GM21717 (cell line): ENCODE measurements at regions not wholly inside any gene's neighbourhood (a gene's known extent, or its start where the extent isn't known, plus 50 kb on each side); places are given as distances from the start of the nearest gene placed in this dataset.

Experiments
- ATAC-seq: cut with Tn5 transposase; IDR thresholded peaks from one replicate; pipeline ENCODE4 v1.9.1; 2021; ENCODE audit warnings: mild to moderate bottlenecking, moderate library complexity; ENCODE audit not compliant: unreplicated experiment

DNA sequence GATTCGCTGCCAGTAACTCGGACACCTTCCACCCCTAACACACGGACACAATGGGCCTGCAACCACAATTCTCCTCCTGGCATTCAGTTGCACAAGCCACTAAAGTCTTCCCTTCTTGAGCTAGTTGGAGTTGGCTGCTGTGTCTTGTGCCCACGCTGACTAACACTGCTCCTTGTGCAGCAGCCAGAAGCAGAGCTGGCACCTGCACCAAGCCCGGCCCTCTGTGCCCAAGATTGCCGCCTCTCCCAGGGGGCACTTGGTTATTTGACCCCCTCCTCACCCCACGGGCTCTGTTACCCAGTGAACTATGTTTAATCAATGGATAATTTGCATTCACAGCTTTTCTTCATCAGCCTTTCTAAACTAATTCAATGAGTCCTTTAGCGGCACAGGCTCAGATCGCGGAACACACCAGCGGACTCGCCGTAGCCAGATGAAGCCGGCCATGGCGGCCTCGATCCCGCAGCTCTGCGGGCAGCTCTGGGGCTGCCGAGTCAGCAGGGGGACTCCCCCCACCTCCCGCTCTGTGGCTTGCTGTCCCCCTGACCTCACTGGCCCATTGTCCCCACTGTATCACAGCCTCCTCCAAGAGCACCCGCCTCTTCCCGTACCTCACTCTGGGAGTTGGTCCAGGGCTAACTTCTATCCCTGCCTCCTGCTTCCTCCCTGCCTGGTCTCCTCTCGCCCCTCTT lies 94.8 kb upstream of the AFDN start:
- no peak for ATAC-seq

DNA sequence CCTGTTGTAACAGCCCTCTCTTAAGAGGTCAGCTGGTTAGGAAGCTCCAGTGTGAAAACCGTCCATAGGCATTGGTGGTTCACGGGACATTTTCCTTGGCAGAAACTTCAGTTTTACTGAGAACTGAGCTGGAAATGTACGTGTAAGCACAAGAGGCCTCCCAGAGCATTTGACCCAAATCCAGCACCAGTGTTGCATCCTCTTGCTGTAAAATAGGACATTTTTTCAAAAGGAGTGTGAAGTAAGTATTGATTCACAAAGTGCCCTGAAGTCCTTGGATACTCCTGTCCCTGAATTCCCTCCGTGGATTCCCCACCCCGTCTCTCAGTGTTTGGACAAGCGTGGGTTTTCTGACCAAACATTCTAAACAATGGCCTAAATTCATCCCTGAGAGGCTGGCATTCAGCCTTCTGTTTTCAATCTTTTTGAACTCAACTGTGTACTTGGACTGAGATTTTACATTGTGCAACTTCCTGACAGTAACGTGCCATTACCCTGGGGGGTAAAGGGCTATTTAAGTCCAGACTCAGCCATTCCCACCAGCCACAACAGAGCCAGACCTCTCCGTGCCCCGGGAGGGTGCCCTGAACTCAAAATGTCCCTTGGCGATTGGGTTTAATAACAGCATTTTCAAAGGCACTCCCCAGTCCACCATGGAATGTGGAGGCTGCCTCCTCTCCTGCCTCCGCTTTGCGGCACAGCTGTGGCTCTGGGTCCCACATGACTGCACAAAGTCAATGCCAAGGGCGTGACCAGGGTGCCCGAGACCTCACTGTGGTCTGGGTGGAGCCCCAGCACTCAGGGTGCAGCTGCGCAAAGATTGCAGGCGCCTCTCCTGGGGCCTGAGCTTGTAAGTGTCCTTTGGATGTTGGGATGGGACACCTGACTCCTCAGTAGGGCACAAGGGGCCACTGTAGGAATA lies 92.7 kb upstream of the AFDN start:
- ATAC-seq = no peak

DNA sequence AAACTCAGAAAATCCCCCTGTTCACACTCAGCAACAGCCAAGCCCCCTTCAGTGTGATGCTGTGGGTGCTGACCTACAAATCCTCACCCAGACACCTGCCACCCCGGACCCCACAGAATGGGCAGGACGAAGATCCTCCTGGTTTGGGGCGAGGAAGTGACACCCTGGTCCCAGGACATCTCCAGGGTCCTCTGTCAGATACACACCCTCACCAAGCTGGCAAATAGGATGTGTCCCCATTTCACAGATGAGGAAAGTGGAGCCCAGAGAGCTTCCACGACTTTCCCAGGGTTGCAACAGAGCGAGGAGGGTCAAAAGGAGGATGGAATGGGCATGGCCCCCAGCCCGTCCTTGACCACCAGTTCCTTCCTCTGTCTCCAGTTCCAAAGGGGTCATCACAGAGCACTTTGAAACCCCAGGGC lies 92.0 kb upstream of the AFDN start:
- ATAC-seq = no peak

DNA sequence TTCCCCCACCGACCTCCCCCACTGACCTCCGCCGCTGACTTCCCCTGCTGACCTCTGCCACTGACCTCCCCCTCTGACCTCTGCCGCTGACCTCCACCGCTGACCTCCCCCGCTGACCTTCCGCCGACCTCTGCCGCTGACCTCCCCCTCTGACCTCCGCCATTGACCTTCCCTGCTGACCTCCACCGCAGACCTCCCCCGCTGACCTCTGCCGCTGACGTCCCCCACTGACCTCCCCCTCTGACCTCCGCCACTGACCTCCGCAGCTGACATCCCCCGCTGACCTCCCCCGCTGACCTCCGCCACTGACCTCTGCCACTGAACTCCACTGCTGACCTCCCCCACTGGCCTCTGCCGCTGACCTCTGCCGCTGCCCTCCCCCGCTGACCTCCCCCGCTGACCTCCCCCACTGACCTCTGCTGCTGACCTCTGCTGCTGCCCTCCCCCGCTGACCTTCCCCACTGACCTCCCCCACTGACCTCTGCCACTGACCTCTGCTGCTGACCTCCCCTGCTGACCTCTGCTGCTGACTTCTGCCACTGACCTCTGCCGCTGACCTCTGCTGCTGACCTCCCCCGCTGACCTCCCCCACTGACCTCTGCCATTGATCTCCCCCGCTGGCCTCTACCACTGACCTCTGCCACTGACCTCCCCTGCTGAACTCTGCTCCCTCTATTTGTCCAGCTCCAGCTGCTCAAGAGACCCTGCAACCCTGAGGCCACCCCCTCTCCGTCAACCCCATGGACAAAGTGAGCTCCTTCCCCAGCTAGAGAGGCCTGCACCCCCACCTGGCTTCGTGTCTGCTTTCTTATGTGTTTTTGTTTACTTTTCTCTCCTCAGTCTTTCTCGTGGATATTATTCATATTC lies 91.4 kb upstream of the AFDN start:
- ATAC-seq = no peak

DNA sequence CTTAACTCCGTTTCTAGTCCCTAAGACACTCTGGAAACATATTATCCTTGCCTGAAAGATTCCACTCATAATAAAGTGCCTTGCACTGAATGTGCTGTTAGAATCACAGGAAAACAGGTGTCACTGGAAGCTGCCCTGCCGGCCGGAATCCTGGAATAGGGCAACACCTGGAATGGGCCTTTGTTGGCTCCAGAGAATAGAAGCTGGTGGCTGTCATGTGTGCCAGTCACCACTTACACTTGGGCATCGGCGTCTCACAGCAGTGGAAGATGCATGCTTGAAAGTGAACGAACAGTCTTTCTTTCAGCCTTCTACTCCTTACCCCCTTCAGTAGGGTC lies 90.8 kb upstream of the AFDN start:
- ATAC-seq = no peak

DNA sequence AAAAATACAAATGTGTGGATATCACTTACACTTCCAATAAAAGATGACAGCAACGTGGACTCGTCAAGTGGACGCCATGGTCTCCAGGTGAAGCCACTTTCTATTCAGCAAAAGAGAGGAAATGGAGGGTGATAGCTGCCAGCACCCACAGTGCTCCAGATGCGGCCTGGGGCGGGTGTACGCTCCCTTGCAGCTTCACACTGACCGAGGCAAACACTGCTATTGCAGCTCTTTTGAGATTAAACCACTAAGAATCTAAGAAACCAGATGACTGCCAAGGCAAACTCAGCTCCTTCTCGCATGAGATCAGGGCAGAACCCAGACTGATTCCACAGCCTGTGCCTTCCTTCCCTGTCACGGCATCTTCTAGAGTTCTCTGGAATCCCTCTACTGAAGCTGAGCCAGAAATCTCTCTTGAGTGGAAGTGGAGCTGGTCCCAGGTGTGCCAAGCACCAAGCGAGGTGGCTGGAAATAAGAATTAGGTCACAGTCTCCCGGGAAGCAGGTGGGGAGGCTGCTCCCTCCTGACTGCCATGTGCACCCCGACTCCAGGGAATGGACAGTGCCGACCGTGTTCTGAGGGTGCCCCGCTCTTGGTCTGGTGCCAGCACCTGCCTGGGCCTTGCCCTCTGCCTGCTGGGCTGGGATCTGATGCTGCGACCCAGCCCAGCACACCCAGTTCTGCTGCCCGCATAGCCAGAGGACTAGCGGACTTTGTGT lies 90.1 kb upstream of the AFDN start:
- no peak for ATAC-seq

DNA sequence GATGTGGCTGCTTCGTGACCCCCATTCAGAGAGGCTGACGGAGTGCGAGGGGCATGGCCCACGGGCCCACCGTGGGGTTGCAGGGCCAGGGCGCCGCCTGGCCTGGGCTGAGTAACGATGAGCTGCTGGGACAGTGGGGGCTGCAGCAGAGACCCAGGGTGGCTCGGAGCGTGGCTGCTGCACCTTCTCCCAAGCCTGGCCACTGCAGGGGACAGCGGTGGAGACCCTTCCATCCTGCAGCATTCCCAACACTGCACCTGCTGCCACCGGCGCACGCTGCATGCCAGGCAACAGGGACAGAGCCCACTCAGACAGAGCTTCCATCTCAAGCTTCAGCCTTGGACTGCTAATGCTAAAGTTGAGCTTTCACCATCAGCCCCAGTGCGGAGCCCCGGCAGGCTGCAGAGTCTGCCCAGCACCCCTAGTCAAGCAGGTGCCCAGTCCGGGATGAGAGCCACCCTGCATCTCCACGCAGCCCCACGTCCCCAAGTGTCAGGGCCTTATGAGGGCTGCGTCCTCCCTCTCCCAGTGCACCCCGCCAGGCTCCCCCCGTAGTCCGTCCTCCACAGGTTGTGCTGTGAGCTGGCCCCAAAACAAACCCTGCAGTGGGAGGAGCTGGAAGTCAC lies 89.4 kb upstream of the AFDN start:
- ATAC-seq = no peak

DNA sequence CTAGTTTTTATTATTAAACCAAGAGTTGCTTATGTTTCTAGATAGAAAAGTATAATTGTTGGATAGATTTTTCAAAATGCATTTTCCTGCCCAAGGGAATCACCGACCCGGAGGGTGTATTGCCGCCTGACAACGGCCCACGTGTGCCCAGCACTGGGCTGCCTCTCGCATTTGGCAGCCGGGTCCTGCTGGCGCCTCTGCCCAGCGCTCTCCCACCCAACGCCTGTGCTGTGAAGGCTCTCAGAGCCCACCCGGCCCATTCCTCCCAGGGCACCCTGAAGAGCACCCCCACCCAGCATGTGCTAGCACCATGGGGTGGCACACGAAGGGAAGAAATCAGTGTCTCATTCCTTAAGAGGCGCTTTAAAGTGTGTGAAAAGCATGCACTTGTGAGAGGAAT lies 88.3 kb upstream of the AFDN start:
- ATAC-seq = no peak

DNA sequence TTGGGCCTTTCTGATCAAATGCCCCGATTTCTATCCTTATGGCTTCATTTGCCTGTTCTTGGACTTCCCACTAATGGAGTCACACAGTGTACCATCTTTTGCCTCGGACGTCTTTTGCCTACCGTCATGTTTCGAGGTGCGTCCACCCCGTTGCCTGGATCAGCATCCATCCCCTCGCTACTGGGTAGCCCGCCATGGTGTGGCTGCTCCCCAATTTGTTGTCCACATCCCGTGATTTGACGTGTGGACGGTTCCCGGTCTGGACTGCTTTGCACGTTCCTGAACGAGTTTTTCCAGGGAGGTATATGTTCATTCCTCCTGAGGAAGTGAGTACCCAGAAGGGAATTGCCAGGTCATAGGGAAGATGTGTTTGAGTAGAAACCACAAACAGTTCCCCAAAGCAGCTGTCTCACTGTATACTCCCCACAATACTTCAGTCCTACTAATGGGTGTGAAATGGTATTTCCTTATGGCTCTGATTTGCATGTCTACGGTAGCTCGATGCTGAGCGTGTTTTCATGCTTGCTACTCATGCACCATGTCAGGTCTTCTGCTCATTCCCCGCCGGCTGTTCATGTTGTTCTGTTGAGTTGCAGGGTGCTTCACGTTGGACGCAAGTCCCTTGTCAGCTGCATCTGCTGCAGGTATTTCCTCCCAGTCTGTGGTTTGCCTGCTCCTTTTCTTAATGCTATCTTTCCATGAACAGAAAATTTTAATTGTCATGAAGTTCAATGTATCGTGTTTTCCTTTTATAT lies 86.8 kb upstream of the AFDN start:
- ATAC-seq = no peak

DNA sequence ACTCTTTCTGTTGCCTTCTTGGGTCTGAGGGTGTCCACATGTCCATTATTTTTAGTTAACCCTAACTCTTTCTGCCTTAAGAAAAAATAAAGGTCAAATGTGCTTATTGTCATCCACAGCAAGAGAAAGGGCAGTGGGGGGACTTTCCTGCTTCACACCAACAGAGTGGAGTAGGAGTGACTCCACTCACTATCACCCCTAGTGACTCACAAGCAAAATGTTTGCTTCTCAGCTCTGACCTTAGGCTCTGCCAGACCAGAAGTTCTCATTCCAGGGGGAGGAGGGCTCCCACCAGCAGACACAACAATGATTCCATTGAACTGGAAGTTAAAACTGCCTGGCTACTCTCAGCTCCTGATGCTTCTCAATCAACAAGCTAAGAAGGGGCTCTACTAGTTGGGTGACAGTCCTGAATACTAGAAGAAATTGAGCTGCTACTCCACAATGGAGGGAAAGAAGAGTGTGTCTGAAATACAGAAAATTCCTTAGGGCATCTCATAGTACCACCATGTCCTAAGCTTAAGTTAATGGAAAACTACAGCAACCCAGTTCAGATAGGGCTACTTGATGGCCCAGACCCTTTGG lies 83.9 kb upstream of the AFDN start:
- ATAC-seq = no peak

DNA sequence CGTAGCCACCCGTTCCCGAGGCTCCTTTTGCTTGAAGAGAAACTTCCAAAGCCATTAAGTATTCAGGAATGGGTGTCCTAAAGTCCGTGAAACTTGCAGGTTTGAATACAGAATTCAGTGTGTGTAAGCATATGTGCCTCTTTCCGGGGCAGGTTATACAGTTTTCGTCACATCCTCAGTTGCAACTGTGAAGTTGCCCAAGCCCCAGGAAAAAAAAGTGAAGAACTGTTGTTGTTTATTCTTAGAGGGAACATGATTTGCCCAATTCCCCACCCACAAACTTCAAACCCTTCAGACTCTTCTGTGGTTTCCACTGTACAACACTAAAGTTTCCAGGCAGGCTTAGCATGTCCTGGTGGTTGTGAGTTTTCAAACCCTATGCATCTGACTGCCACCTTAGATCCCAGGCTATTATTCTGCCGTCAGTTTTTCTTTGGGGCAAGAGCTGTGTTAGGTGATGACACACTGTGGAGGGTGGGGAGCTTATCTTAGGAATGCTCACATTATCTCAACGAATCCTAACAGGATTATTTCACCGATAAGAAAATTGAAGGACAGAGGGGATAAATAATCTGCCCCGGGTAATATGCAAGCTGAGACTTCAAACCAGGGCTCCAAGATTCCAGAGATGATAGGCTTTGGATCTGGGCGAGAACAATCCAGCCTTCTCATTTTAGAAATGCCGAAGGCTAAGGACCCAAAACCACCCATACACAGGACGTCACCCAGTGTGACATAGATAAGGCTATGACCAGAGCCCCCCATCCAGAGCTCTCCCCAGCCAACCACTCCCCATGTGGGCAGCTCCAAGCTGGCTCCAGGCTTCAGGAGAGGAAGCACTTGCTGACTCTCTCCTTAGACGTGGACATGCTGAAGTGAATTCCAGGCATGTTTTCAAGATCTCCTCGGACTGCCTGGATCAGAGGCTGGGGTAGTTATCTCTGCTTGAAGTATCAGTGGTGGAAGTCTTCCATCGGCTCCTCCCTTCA lies 81.7 kb upstream of the AFDN start:
- no peak for ATAC-seq

DNA sequence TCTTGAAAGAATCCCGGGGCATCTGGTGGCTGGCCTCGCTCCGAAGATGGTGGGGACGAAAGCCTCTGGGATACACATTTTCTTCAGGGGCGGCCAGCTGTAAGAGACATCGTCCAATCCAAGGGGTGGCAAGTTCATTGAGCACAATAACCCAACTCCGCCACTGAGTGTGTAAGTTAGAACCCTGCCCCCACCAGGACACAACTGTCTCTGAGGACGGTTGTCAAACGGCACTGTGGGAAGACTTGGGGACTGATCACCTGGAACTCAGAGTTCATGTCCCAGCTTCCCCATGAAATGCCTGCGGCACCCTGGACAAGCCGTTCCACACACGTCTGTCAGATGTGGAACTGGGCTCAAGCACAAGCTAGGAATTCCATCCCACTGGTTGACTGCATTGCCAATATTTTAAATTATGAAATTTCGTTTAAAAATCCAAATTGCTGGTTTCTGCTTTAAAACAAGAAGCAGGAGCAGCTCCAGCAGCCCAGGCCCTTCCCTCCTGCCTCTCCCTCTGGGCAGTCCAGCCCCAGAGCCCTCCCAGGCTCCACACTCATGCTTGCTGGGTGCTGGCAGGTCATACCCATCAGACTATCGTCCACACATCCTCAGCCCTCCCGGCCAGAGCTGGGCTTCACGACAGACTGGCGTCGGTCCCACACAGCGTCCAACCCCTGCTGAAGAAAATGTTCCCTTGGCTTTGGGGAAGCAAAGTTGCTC lies 80.9 kb upstream of the AFDN start:
- no peak for ATAC-seq

DNA sequence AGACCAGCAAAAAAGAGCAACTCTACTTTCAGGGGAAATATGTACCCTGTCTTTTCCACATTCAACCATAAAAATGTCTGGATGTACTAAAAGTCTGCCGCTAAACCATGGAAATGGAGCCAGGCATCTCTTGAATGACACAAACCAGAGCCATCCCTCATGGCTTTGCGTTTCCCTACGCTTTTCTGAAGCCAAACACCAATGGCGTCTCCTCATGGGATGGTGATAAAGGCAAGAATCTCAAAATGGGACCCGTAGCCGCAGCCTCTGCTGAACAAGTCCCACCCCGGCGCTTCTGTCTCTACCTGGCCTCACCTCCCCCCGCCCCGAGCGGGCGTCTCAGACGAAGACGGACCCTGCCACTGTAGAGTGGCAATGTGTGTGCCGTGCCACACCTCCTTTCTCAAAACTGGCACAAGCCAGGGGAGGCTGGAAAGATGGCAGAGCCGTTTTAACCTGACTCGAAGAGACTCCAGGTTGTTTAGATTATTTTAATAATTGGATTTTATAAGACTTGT lies 80.3 kb upstream of the AFDN start:
- ATAC-seq = no peak

DNA sequence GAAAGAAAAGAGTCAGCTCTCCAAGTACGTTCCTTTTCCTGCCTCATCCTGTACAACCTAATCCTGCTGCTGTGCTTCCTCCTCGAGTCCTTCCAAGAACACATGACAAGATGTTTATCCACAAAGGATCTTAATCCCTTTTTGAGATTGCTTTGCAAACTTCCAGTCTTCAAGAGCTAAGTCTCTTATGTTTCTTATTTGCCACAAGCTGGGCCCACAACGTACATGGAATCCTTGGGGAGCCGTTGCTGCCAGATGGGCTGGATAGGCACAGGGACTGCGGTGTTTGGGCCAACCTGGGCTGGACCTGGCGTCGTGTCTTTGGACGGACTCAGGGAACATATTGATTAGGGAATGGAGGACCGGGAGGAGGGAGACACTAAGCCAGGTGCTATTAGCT lies 79.7 kb upstream of the AFDN start:
- ATAC-seq = no peak

DNA sequence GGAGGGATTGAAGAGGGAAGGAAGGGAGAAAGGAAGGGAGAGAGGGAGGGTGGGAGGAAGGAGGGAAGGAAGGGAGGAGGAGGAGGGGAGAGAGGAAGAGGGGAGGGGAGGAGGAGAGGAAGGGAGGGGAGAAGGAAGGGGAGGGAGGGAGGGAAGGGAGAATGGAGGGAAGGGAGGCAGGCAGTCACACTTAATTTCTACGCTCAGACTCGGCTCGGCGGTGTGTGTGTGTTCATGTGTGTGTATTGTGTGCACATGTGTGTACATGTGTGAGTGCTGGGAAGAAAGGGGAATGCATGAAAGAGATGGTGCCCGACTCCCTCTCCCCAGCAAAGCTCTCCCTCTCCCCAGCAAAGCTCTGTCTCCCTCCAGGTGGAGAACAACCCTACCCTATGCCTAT lies 79.1 kb upstream of the AFDN start:
- no peak for ATAC-seq

DNA sequence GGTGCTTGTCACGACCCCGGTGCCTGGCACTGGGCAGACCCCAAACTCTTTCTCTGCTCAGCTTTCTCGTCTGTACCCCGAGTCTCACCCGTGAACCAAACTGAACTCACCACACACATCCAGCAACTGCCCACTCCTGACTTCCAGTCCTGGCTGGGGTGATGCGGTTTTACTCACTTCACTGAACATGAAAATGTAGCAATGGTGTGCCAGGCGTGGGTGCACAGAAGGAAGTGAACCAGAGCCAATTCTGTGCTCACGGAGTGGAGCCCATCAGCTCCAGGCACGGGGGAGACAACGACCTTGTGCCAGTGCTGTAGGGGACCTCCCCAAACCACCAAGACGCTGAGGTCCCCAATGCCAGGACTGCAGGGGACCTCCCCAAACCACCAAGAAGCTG lies 78.7 kb upstream of the AFDN start:
- ATAC-seq = no peak
